ENCODE measurements at regions not wholly inside any gene's neighbourhood (a gene's known extent, or its start where the extent isn't known, plus 50 kb on each side); places are given as distances from the start of the nearest gene placed in this dataset.

GRCh38 chr6:154886471-154886870 is 108.6 kb upstream of the TIAM2 start:
- no peaks in the 10 kb centered on the region for H3K4me1 ChIP-seq (ENCODE audit: control insufficient read depth in 2 of 2, insufficient read depth in 2 of 2, low read length in 2 of 2)
- H3K4me2 ChIP-seq (replicated peaks; ENCODE audit: low read depth, low read length, poor library complexity, severe bottlenecking): no peak overlapping the region
- H3K9me3 ChIP-seq (ENCODE audit: control extremely low read depth in 1 of 3, control insufficient read depth in 2 of 3, insufficient read depth in 1 of 3, low read length in 2 of 3): no peaks in the 10 kb centered on the region
- CTCF ChIA-PET: interaction anchor here (0.9 kb wide), 1 partner anchor 181 kb away, joined by 3 read pairs; no protein-coding TSS in a partner anchor
- H4K20me1 ChIP-seq (ENCODE audit: control insufficient read depth, insufficient read depth, low read length, poor library complexity, severe bottlenecking): no peaks in the 10 kb centered on the region
- POLR2A ChIA-PET: interaction anchor here (0.6 kb wide), 1 partner anchor 30 kb away, joined by 3 read pairs; no protein-coding TSS in a partner anchor
- no peak overlapping the region for H3K27ac ChIP-seq (ENCODE audit: low read length in 2 of 2)
- H3K4me3 ChIP-seq (ENCODE audit: control extremely low read depth in 1 of 5, extremely low read depth in 1 of 5, insufficient read depth in 1 of 5, low read depth in 2 of 5, low read length in 4 of 5): no peak overlapping the region
- Mint-ChIP-seq H3K27me3 (no peaks in the 10 kb centered on the region), H3K9me3 (ENCODE audit: insufficient read depth) (no peaks in the 10 kb centered on the region), H3K4me3 (no peak overlapping the region), H3K4me1 (no peaks in the 10 kb centered on the region), H3K27ac (no peak overlapping the region)
- H3K36me3 ChIP-seq (replicated peaks in 1 of 2; ENCODE audit: control extremely low read depth in 1 of 2, control insufficient read depth in 1 of 2, extremely low read depth in 1 of 2, insufficient read depth in 2 of 2, low read length in 1 of 2): peaks cover 0 to 2% of the 10 kb centered on the region in 2 experiments
- DNase-seq (no peak), ATAC-seq (ENCODE audit: low read depth) (no peak)
- intact Hi-C loops (cut with micrococcal nuclease): no loop called here
- no peaks in the 10 kb centered on the region for H3K27me3 ChIP-seq (replicated peaks in 1 of 4; ENCODE audit: control extremely low read depth in 1 of 4, control insufficient read depth in 3 of 4, insufficient read depth in 4 of 4, low read length in 3 of 4)
- H3K9ac ChIP-seq (ENCODE audit: low read length): no peak overlapping the region
- no peak overlapping the region for H2AFZ ChIP-seq (ENCODE audit: insufficient read depth, low read depth, low read length, poor library complexity, severe bottlenecking)
- peaks cover 2% of the 10 kb centered on the region for H3K79me2 ChIP-seq (ENCODE audit: control insufficient read depth, insufficient read depth, low read length)
- TF ChIP-seq EZH2 (IDR thresholded peaks at IDR 0.05; ENCODE audit: borderline replicate concordance, insufficient read depth, low read depth, low read length, poor library complexity, severe bottlenecking) (no peak), CTCF (IDR thresholded peaks at IDR 0.05) (no peak)

GRCh38 chr6:154887051-154887450 is 108.1 kb upstream of the TIAM2 start:
- DNase-seq (no peak), ATAC-seq (ENCODE audit: low read depth) (no peak)
- Mint-ChIP-seq H3K4me3 (no peak overlapping the region), H3K4me1 (no peaks in the 10 kb centered on the region), H3K27me3 (no peaks in the 10 kb centered on the region), H3K27ac (no peak overlapping the region), H3K9me3 (ENCODE audit: insufficient read depth) (no peaks in the 10 kb centered on the region)
- TF ChIP-seq EZH2 (IDR thresholded peaks at IDR 0.05; ENCODE audit: borderline replicate concordance, insufficient read depth, low read depth, low read length, poor library complexity, severe bottlenecking) (no peak), CTCF (IDR thresholded peaks at IDR 0.05) (no peak)
- no peak overlapping the region for H3K9ac ChIP-seq (ENCODE audit: low read length)
- CTCF ChIA-PET: no interaction called here
- H3K27me3 ChIP-seq (replicated peaks in 1 of 4; ENCODE audit: control extremely low read depth in 1 of 4, control insufficient read depth in 3 of 4, insufficient read depth in 4 of 4, low read length in 3 of 4): no peaks in the 10 kb centered on the region
- H3K36me3 ChIP-seq (replicated peaks in 1 of 2; ENCODE audit: control extremely low read depth in 1 of 2, control insufficient read depth in 1 of 2, extremely low read depth in 1 of 2, insufficient read depth in 2 of 2, low read length in 1 of 2): peaks cover 0 to 2% of the 10 kb centered on the region in 2 experiments
- H3K4me2 ChIP-seq (replicated peaks; ENCODE audit: low read depth, low read length, poor library complexity, severe bottlenecking): no peak overlapping the region
- H2AFZ ChIP-seq (ENCODE audit: insufficient read depth, low read depth, low read length, poor library complexity, severe bottlenecking): no peak overlapping the region
- H3K27ac ChIP-seq (ENCODE audit: low read length in 2 of 2): no peak overlapping the region
- peaks cover 2% of the 10 kb centered on the region for H3K79me2 ChIP-seq (ENCODE audit: control insufficient read depth, insufficient read depth, low read length)
- H3K9me3 ChIP-seq (ENCODE audit: control extremely low read depth in 1 of 3, control insufficient read depth in 2 of 3, insufficient read depth in 1 of 3, low read length in 2 of 3): no peaks in the 10 kb centered on the region
- WGBS (ENCODE audit: insufficient coverage): no CpG with 5 or more reads among the region's 5 CpGs
- intact Hi-C loops (cut with micrococcal nuclease): no loop called here
- POLR2A ChIA-PET: interaction anchor here (0.6 kb wide), 1 partner anchor 29 kb away, joined by 3 read pairs; no protein-coding TSS in a partner anchor
- no peak overlapping the region for H3K4me3 ChIP-seq (ENCODE audit: control extremely low read depth in 1 of 5, extremely low read depth in 1 of 5, insufficient read depth in 1 of 5, low read depth in 2 of 5, low read length in 4 of 5)
- no peaks in the 10 kb centered on the region for H3K4me1 ChIP-seq (ENCODE audit: control insufficient read depth in 2 of 2, insufficient read depth in 2 of 2, low read length in 2 of 2)
- no peaks in the 10 kb centered on the region for H4K20me1 ChIP-seq (ENCODE audit: control insufficient read depth, insufficient read depth, low read length, poor library complexity, severe bottlenecking)
